ENCODE measurements at regions not wholly inside any gene's neighbourhood (a gene's known extent, or its start where the extent isn't known, plus 50 kb on each side); places are given as distances from the start of the nearest gene placed in this dataset.

GRCh38 chr11:130585545-130585944 is 137.1 kb downstream of the ADAMTS15 start:
- Histone ChIP-seq H3K36me3 (no peaks in the 10 kb centered on the region), H3K27ac (no peak overlapping the region), H3K4me3 (no peak overlapping the region), H3K27me3 (no peaks in the 10 kb centered on the region), H3K9me3 (no peaks in the 10 kb centered on the region), H3K4me1 (no peaks in the 10 kb centered on the region)
- intact Hi-C loops (cut with DNase I; ENCODE audit: low total_unique reads) (no loop called here), in situ Hi-C loops (cut with MboI; ENCODE audit: low sequenced_read_pairs in 4 of 4) (no loop called here)
- DNase-seq (no peak), ATAC-seq (no peak)
- TF ChIP-seq, protein P1, sequence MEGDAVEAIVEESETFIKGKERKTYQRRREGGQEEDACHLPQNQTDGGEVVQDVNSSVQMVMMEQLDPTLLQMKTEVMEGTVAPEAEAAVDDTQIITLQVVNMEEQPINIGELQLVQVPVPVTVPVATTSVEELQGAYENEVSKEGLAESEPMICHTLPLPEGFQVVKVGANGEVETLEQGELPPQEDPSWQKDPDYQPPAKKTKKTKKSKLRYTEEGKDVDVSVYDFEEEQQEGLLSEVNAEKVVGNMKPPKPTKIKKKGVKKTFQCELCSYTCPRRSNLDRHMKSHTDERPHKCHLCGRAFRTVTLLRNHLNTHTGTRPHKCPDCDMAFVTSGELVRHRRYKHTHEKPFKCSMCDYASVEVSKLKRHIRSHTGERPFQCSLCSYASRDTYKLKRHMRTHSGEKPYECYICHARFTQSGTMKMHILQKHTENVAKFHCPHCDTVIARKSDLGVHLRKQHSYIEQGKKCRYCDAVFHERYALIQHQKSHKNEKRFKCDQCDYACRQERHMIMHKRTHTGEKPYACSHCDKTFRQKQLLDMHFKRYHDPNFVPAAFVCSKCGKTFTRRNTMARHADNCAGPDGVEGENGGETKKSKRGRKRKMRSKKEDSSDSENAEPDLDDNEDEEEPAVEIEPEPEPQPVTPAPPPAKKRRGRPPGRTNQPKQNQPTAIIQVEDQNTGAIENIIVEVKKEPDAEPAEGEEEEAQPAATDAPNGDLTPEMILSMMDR (IDR thresholded peaks at IDR 0.05 in 4 of 5, conservative IDR thresholded peaks at IDR 0.05 in 1 of 5) = no peak
- TF ChIP-seq POLR2A (IDR thresholded peaks at IDR 0.05) = no peak

GRCh38 chr11:130587658-130588057 is 139.2 kb downstream of the ADAMTS15 start:
- intact Hi-C loops (cut with DNase I; ENCODE audit: low total_unique reads) = no loop called here
- no peaks in the 10 kb centered on the region for H3K9me3 ChIP-seq
- in situ Hi-C loops (cut with MboI; ENCODE audit: low sequenced_read_pairs in 4 of 4) = no loop called here
- no peaks in the 10 kb centered on the region for H3K4me1 ChIP-seq
- H3K27me3 ChIP-seq = no peaks in the 10 kb centered on the region
- no peak overlapping the region for H3K4me3 ChIP-seq
- ATAC-seq (no peak), DNase-seq (no peak)
- TF ChIP-seq, protein P1 (IDR thresholded peaks at IDR 0.05 in 4 of 5, conservative IDR thresholded peaks at IDR 0.05 in 1 of 5) = no peak
- TF ChIP-seq POLR2A (IDR thresholded peaks at IDR 0.05) = no peak
- H3K27ac ChIP-seq = no peak overlapping the region
- H3K36me3 ChIP-seq = no peaks in the 10 kb centered on the region

- H3K4me1 ChIP-seq = no peaks in the 10 kb centered on the region
- ATAC-seq (no peak), DNase-seq (no peak)
- no peaks in the 10 kb centered on the region for H3K9me3 ChIP-seq
- no peak for TF ChIP-seq POLR2A (IDR thresholded peaks at IDR 0.05)
- TF ChIP-seq, protein P1 (IDR thresholded peaks at IDR 0.05 in 4 of 5, conservative IDR thresholded peaks at IDR 0.05 in 1 of 5) = no peak
- in situ Hi-C loops (cut with MboI; ENCODE audit: low sequenced_read_pairs in 4 of 4) (no loop called here), intact Hi-C loops (cut with DNase I; ENCODE audit: low total_unique reads) (no loop called here)
- H3K27ac ChIP-seq = no peak overlapping the region
- H3K4me3 ChIP-seq = no peak overlapping the region
- H3K27me3 ChIP-seq = no peaks in the 10 kb centered on the region
- H3K36me3 ChIP-seq = no peaks in the 10 kb centered on the region
Observed at GRCh38 chr11:130588471-130588870, 140.0 kb downstream of the ADAMTS15 start.

DNA sequence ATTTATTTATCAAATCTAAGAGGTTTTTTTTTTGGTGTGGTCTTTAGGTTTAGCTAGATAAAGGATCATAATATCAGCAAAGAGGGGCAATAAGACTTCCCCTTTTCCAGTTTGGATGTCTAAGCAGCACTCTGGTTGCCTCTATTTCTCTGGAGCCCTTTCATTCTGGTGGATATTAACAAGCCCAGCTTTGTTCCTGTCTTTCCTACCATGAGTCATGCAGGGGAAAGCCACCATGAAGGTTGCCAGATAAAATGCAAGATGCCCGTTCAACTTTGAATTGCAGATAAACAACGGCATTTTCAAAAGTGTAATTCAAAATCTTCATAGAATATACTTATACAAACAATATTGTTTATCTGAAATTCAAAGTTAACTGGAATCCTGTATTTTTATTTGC is 143.6 kb downstream of the ADAMTS15 start:
- Histone ChIP-seq H3K4me1 (no peaks in the 10 kb centered on the region), H3K36me3 (no peaks in the 10 kb centered on the region), H3K9me3 (no peaks in the 10 kb centered on the region), H3K4me3 (no peak overlapping the region), H3K27me3 (no peaks in the 10 kb centered on the region), H3K27ac (no peak overlapping the region)
- ATAC-seq (no peak), DNase-seq (no peak)
- intact Hi-C loops (cut with DNase I; ENCODE audit: low total_unique reads) = no loop called here
- TF ChIP-seq, protein P1 (IDR thresholded peaks at IDR 0.05 in 4 of 5, conservative IDR thresholded peaks at IDR 0.05 in 1 of 5) = no peak
- TF ChIP-seq POLR2A (IDR thresholded peaks at IDR 0.05) = no peak
- in situ Hi-C loops (cut with MboI; ENCODE audit: low sequenced_read_pairs in 4 of 4) = no loop called here

GRCh38 chr11:130593064-130593463 is 144.6 kb downstream of the ADAMTS15 start:
- H3K4me1 ChIP-seq = no peaks in the 10 kb centered on the region
- H3K27ac ChIP-seq = no peak overlapping the region
- H3K4me3 ChIP-seq = no peak overlapping the region
- no peaks in the 10 kb centered on the region for H3K9me3 ChIP-seq
- H3K36me3 ChIP-seq = no peaks in the 10 kb centered on the region
- in situ Hi-C loops (cut with MboI; ENCODE audit: low sequenced_read_pairs in 4 of 4) (no loop called here), intact Hi-C loops (cut with DNase I; ENCODE audit: low total_unique reads) (no loop called here)
- ATAC-seq (no peak), DNase-seq (no peak)
- TF ChIP-seq POLR2A (IDR thresholded peaks at IDR 0.05) = no peak
- H3K27me3 ChIP-seq = no peaks in the 10 kb centered on the region

Measured in gastrocnemius medialis (tissue), 4 donors.